B cell (primary cell): ENCODE measurements at regions not wholly inside any gene's neighbourhood (a gene's known extent, or its start where the extent isn't known, plus 50 kb on each side); places are given as distances from the start of the nearest gene placed in this dataset.

ENCODE experiments used
- ATAC-seq: fragments of 200-7000 bp; cut with Tn5 transposase; one replicate; pipeline ENCODE4 v1.10.0; 2021; ENCODE audit warnings: low read depth, mild to moderate bottlenecking, moderate number of reproducible peaks, moderate library complexity
- CTCF ChIA-PET: fragments of 350-600 bp; sonication (Branson Sonifier 250); formaldehyde crosslinking; loops from one replicate; lab custom pipeline; 2021; ENCODE audit warnings: antibody characterized with exemption, inconsistent platforms; lab: Charles Lee
- POLR2A ChIA-PET: fragments of 350-600 bp; sonication (Branson Sonifier 250); formaldehyde crosslinking; loops from one replicate; lab custom pipeline; 2021; ENCODE audit warnings: antibody characterized with exemption; lab: Charles Lee
- DNase-seq: peaks from one replicate; pipeline ENCODE4 v3.0.0; 2013
- H2AFZ ChIP-seq: 2 replicates; pipeline ENCODE4 v1.6.1; 2012; ENCODE audit warnings: mild to moderate bottlenecking, low read depth, low read length; ENCODE audit not compliant: insufficient read depth, poor library complexity, severe bottlenecking
- H3K27ac ChIP-seq, 2 donors: 1 replicate in 1 of 2; 2 replicates in 1 of 2; pipeline ENCODE4 v1.5.1; 2012 to 2013; ENCODE audit warnings: low read length in 2 of 2, mild to moderate bottlenecking in 2 of 2, moderate library complexity in 1 of 2
- H3K27me3 ChIP-seq, 4 experiments: fragments of 200-600 bp in 1 of 4; sonication (generic) in 1 of 4; replicated peaks in 1 of 4; 1 replicate in 2 of 4; 2 replicates in 2 of 4; pipeline versions ENCODE4 v1.6.1 to v1.7.0; 2013 to 2016; ENCODE audit warnings: low read length in 3 of 4, mild to moderate bottlenecking in 2 of 4, mixed read lengths in 1 of 4, moderate library complexity in 1 of 4; ENCODE audit not compliant: insufficient read depth in 4 of 4, control insufficient read depth in 3 of 4; ENCODE audit errors: control extremely low read depth in 1 of 4
- H3K36me3 ChIP-seq, 2 experiments: replicated peaks in 1 of 2; 1 replicate in 1 of 2; 2 replicates in 1 of 2; pipeline versions ENCODE4 v1.6.1 to v1.7.1; 2013; ENCODE audit warnings: low read length in 1 of 2; ENCODE audit not compliant: insufficient read depth in 2 of 2, control insufficient read depth in 1 of 2; ENCODE audit errors: control extremely low read depth in 1 of 2, extremely low read depth in 1 of 2
- H3K4me1 ChIP-seq, 2 donors: fragments of 200-600 bp in 1 of 2; sonication (generic) in 1 of 2; 1 replicate in 1 of 2; 2 replicates in 1 of 2; pipeline versions ENCODE4 v1.5.1 to v1.6.1; 2013 to 2017; ENCODE audit warnings: low read length in 2 of 2; ENCODE audit not compliant: control insufficient read depth in 2 of 2, insufficient read depth in 2 of 2
- H3K4me2 ChIP-seq: replicated peaks from 2 replicates; pipeline ENCODE3; 2012; ENCODE audit warnings: mild to moderate bottlenecking, low read depth, low read length; ENCODE audit not compliant: poor library complexity, severe bottlenecking
- H3K4me3 ChIP-seq, 5 experiments: fragments of 200-600 bp in 1 of 5; sonication (generic) in 1 of 5; 1 replicate in 3 of 5; 2 replicates in 2 of 5; pipeline versions ENCODE4 v1.5.1 to v1.7.0; 2011 to 2016; ENCODE audit warnings: low read length in 4 of 5, mild to moderate bottlenecking in 4 of 5, low read depth in 2 of 5, control low read depth in 1 of 5, moderate library complexity in 1 of 5; ENCODE audit not compliant: insufficient read depth in 1 of 5; ENCODE audit errors: control extremely low read depth in 1 of 5, extremely low read depth in 1 of 5
- H3K79me2 ChIP-seq: fragments of 200-600 bp; sonication (generic); one replicate; pipeline ENCODE4 v1.6.0; 2016; ENCODE audit warnings: low read length; ENCODE audit not compliant: control insufficient read depth, insufficient read depth
- H3K9ac ChIP-seq: fragments of 200-600 bp; sonication (generic); 2 replicates; pipeline ENCODE4 v1.6.1; 2017; ENCODE audit warnings: mild to moderate bottlenecking, low read length, moderate library complexity
- H3K9me3 ChIP-seq, 3 donors: one replicate each; pipeline versions ENCODE4 v1.6.1 to v1.7.1; 2013; ENCODE audit warnings: low read length in 2 of 3; ENCODE audit not compliant: control insufficient read depth in 2 of 3, insufficient read depth in 1 of 3; ENCODE audit errors: control extremely low read depth in 1 of 3
- H4K20me1 ChIP-seq: 2 replicates; pipeline ENCODE4 v1.6.0; 2012; ENCODE audit warnings: mild to moderate bottlenecking, low read length; ENCODE audit not compliant: insufficient read depth, control insufficient read depth, poor library complexity, severe bottlenecking
- H3K27ac Mint-ChIP-seq: one replicate; pipeline ENCODE4 v1.8.0; 2021; ENCODE audit warnings: mixed read lengths
- H3K27me3 Mint-ChIP-seq: one replicate; pipeline ENCODE4 v1.8.0; 2021; ENCODE audit warnings: mixed read lengths
- H3K4me1 Mint-ChIP-seq: one replicate; pipeline ENCODE4 v1.8.0; 2021; ENCODE audit warnings: mixed read lengths
- H3K4me3 Mint-ChIP-seq: one replicate; pipeline ENCODE4 v1.8.0; 2021; ENCODE audit warnings: mixed read lengths
- H3K9me3 Mint-ChIP-seq: one replicate; pipeline ENCODE4 v1.8.0; 2022; ENCODE audit warnings: mixed read lengths; ENCODE audit not compliant: insufficient read depth
- CTCF ChIP-seq: fragments of 200-600 bp; IDR thresholded peaks from one replicate; pipeline ENCODE4 v1.8.0; 2022; ENCODE audit warnings: antibody characterized with exemption, mild to moderate bottlenecking
- EZH2 ChIP-seq: IDR thresholded peaks from 2 replicates; pipeline ENCODE4 v1.6.1; 2012; ENCODE audit warnings: borderline replicate concordance, low read depth, mild to moderate bottlenecking, moderate library complexity, low read length; ENCODE audit not compliant: insufficient read depth, poor library complexity, severe bottlenecking
- WGBS: methylation state at CpG from one replicate; pipeline ENCODE4 v1.1.5; 2013; ENCODE audit warnings: missing lambda C conversion rate; ENCODE audit not compliant: insufficient coverage; 5-methylcytosine and 5-hydroxymethylcytosine counted together
- intact Hi-C: fragments of 100-400 bp; cut with micrococcal nuclease; formaldehyde crosslinking; loops from one replicate; pipeline ENCODE4 v1.10.0; 2022

GRCh38 chr1:98315309-98315708 lies 346.2 kb upstream of the SNX7 start:
- H3K27me3 Mint-ChIP-seq: no peaks in the 10 kb centered on the region
- no peaks in the 10 kb centered on the region for H3K79me2 ChIP-seq
- H3K4me1 Mint-ChIP-seq: no peaks in the 10 kb centered on the region
- no peak overlapping the region for H2AFZ ChIP-seq
- ATAC-seq (no peak), DNase-seq (no peak)
- ChIA-PET CTCF (no interaction called here), POLR2A (no interaction called here)
- H4K20me1 ChIP-seq: no peaks in the 10 kb centered on the region
- no peaks in the 10 kb centered on the region for H3K36me3 ChIP-seq
- TF ChIP-seq EZH2 (no peak), CTCF (no peak)
- no peak overlapping the region for H3K4me3 ChIP-seq
- H3K27ac Mint-ChIP-seq: no peak overlapping the region
- no peak overlapping the region for H3K4me3 Mint-ChIP-seq
- H3K4me2 ChIP-seq: no peak overlapping the region
- intact Hi-C loops: no loop called here
- H3K9me3 Mint-ChIP-seq: no peaks in the 10 kb centered on the region
- no peak overlapping the region for H3K9ac ChIP-seq
- no peaks in the 10 kb centered on the region for H3K4me1 ChIP-seq
- no peaks in the 10 kb centered on the region for H3K27me3 ChIP-seq
- no peaks in the 10 kb centered on the region for H3K9me3 ChIP-seq
- H3K27ac ChIP-seq: no peak overlapping the region
- no CpG with 5 or more reads among the region's 1 CpG for WGBS

DNA sequence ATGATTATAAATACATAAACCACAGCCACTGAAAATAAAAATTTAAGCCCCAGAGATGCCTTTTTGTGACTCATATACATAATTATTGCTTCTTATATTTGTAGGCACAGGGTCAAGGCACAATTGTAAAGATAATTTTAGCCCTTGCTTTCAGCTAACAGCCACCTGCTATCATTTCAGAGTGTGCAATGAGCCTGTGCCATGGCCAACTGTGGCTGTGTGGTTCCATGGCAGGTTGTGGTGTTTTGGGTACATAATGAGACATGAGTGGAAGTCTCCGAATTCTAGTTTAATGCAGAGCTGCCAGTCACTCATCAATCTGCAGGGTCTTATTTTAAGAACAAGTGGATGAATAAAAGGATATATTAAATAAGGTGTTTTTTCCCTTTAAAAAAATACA lies 346.9 kb upstream of the SNX7 start:
- TF ChIP-seq EZH2: no peak
- TF ChIP-seq CTCF: no peak
- no peaks in the 10 kb centered on the region for H3K36me3 ChIP-seq
- CTCF ChIA-PET: no interaction called here
- H3K9ac ChIP-seq: no peak overlapping the region
- no peak overlapping the region for H2AFZ ChIP-seq
- POLR2A ChIA-PET: no interaction called here
- H3K9me3 ChIP-seq: no peaks in the 10 kb centered on the region
- H4K20me1 ChIP-seq: no peaks in the 10 kb centered on the region
- intact Hi-C loops: no loop called here
- ATAC-seq (no peak), DNase-seq (no peak)
- H3K27ac Mint-ChIP-seq: no peak overlapping the region
- no peaks in the 10 kb centered on the region for H3K79me2 ChIP-seq
- H3K4me1 ChIP-seq: no peaks in the 10 kb centered on the region
- no peaks in the 10 kb centered on the region for H3K27me3 Mint-ChIP-seq
- H3K4me2 ChIP-seq: no peak overlapping the region
- H3K4me1 Mint-ChIP-seq: no peaks in the 10 kb centered on the region
- H3K9me3 Mint-ChIP-seq: no peaks in the 10 kb centered on the region
- no peak overlapping the region for H3K4me3 Mint-ChIP-seq
- no peak overlapping the region for H3K4me3 ChIP-seq
- no peaks in the 10 kb centered on the region for H3K27me3 ChIP-seq
- no CpG with 5 or more reads among the region's 1 CpG for WGBS
- no peak overlapping the region for H3K27ac ChIP-seq
